Stomach (tissue), 8 donors: ENCODE measurements at regions not wholly inside any gene's neighbourhood (a gene's known extent, or its start where the extent isn't known, plus 50 kb on each side); places are given as distances from the start of the nearest gene placed in this dataset.
"Not testable (repeated sequence)": the region's sequence is repeated elsewhere in the genome, so short reads cannot be mapped to it uniquely, and the experiment has no call there.

ENCODE experiments used
- DNase-seq, 2 donors: peaks; one replicate each; pipeline versions ENCODE4 v3.0.0 to v3.0.0-alpha.2; 2013 to 2019
- H3K27ac ChIP-seq, 5 donors: fragments of 200-600 bp in 4 of 5; sonication (generic) in 4 of 5; one replicate each; pipeline ENCODE4 v1.5.1; 2013 to 2019; ENCODE audit warnings: mild to moderate bottlenecking in 1 of 5, moderate library complexity in 1 of 5
- H3K27me3 ChIP-seq, 3 donors: fragments of 200-600 bp; sonication (generic); one replicate each; pipeline ENCODE4 v1.5.1; 2017 to 2019; ENCODE audit warnings: mixed run types in 1 of 3
- H3K36me3 ChIP-seq, 4 donors: fragments of 200-600 bp; sonication (generic); 1 replicate in 3 of 4; 2 replicates in 1 of 4; pipeline ENCODE4 v1.5.1; 2016 to 2019
- H3K4me1 ChIP-seq, 4 donors: fragments of 200-600 bp; sonication (generic); one replicate each; pipeline ENCODE4 v1.5.1; 2016 to 2019
- H3K4me3 ChIP-seq, 4 donors: fragments of 200-600 bp; sonication (generic) in 3 of 4; one replicate each; pipeline ENCODE4 v1.5.1; 2016 to 2019; ENCODE audit warnings: mild to moderate bottlenecking in 1 of 4
- H3K9me3 ChIP-seq, 4 donors: fragments of 200-600 bp; sonication (generic); one replicate each; pipeline ENCODE4 v1.5.1; 2016 to 2019
- CTCF ChIP-seq, 7 experiments: fragments of 450-650 bp in 4 of 7; fragments of 200-600 bp in 3 of 7; sonication (generic) in 3 of 7; IDR thresholded peaks; one replicate each; pipeline ENCODE4 v1.5.1; 2016 to 2019; ENCODE audit warnings: antibody characterized with exemption in 7 of 7, control low read depth in 2 of 7, mild to moderate bottlenecking in 1 of 7
- whole genome bisulfite sequencing, 5 donors: extraction: QIAGEN DNeasy Blood & Tissue Kit in 3 of 5; methylation state at CpG; one replicate each; pipeline versions ENCODE4 v1.1.5 to v1.1.7; 2013 to 2018; 5-methylcytosine and 5-hydroxymethylcytosine counted together
- intact Hi-C: fragments of 100-400 bp; cut with DNase I; formaldehyde crosslinking; loops from one replicate; pipeline ENCODE4 v1.15.1; 2023; ENCODE audit warnings: low total_unique reads
- donor health status: healthy with polysubstance abuse.
- donor health status: Bipolar disorder and iron deficiency.
- donor health status: healthy.

GRCh38 chr20:29516847-29517246, 1740.6 kb upstream of the DEFB115 start:
- intact Hi-C loops, H3K4me1 ChIP-seq, H3K4me3 ChIP-seq, DNase-seq, H3K27me3 ChIP-seq, H3K27ac ChIP-seq, H3K36me3 ChIP-seq: not testable (repeated sequence)
- 54 to 63% (median 55%) methylated on average over 5 of the region's 5 CpGs for WGBS, 5 donors
- H3K9me3 ChIP-seq = peaks cover 7 to 29% (median 25%) of the 10 kb centered on the region in 4 donors

GRCh38 chr20:29519610-29520241, 1737.7 kb upstream of the DEFB115 start:
- H3K4me1 ChIP-seq, intact Hi-C loops, H3K4me3 ChIP-seq, DNase-seq, H3K27ac ChIP-seq, H3K36me3 ChIP-seq, H3K27me3 ChIP-seq: not testable (repeated sequence)
- 40 to 52% (median 44%) methylated on average over 5 of the region's 5 CpGs for WGBS, 5 donors
- peak in 2 of 7 experiments; percentile 19 to 27 for TF ChIP-seq CTCF (IDR thresholded peaks at IDR 0.05)
- H3K9me3 ChIP-seq = peaks cover 2 to 13% (median 11%) of the 10 kb centered on the region in 4 donors

GRCh38 chr20:29533566-29534177, 1723.8 kb upstream of the DEFB115 start:
- intact Hi-C loops, H3K4me3 ChIP-seq, H3K9me3 ChIP-seq, DNase-seq, H3K27ac ChIP-seq, H3K36me3 ChIP-seq, H3K4me1 ChIP-seq, H3K27me3 ChIP-seq: not testable (repeated sequence)
- 37 to 50% (median 45%) methylated on average over 4 of the region's 4 CpGs for WGBS, 5 donors

- WGBS, 5 donors = 38 to 76% (median 62%) methylated on average over 27 to 44 of the region's 44 CpGs
- intact Hi-C loops, H3K4me3 ChIP-seq, DNase-seq, H3K27ac ChIP-seq, H3K36me3 ChIP-seq, H3K9me3 ChIP-seq, H3K4me1 ChIP-seq: not testable (repeated sequence)
- H3K27me3 ChIP-seq = peaks cover 0 to 14% (median 0%) of the 10 kb centered on the region in 3 donors
Observed at GRCh38 chr20:29566901-29567635, 1690.4 kb upstream of the DEFB115 start.

GRCh38 chr20:29567671-29568070, 1689.8 kb upstream of the DEFB115 start:
- H3K27ac ChIP-seq, DNase-seq, intact Hi-C loops, H3K4me3 ChIP-seq, H3K36me3 ChIP-seq, H3K4me1 ChIP-seq, H3K9me3 ChIP-seq: not testable (repeated sequence)
- 35 to 68% (median 45%) methylated on average over 18 to 23 of the region's 23 CpGs for WGBS, 5 donors
- H3K27me3 ChIP-seq = peaks cover 0 to 14% (median 0%) of the 10 kb centered on the region in 3 donors

- WGBS, 5 donors = 58 to 81% (median 63%) methylated on average over 3 to 5 of the region's 5 CpGs
- H3K4me3 ChIP-seq, intact Hi-C loops, DNase-seq, H3K9me3 ChIP-seq, H3K27ac ChIP-seq, H3K36me3 ChIP-seq, H3K4me1 ChIP-seq: not testable (repeated sequence)
- peaks cover 0 to 14% (median 0%) of the 10 kb centered on the region in 3 donors for H3K27me3 ChIP-seq
Observed at GRCh38 chr20:29570126-29570525, 1687.3 kb upstream of the DEFB115 start.

GRCh38 chr20:29589530-29589929, 1667.9 kb upstream of the DEFB115 start:
- H3K36me3 ChIP-seq, H3K4me3 ChIP-seq, H3K4me1 ChIP-seq, intact Hi-C loops, H3K27me3 ChIP-seq, DNase-seq, H3K27ac ChIP-seq, H3K9me3 ChIP-seq: not testable (repeated sequence)
- WGBS, 5 donors = 58 to 88% (median 69%) methylated on average over 2 of the region's 2 CpGs

- DNase-seq, H3K4me3 ChIP-seq, H3K27me3 ChIP-seq, H3K36me3 ChIP-seq, H3K4me1 ChIP-seq, H3K27ac ChIP-seq, intact Hi-C loops, H3K9me3 ChIP-seq: not testable (repeated sequence)
- WGBS, 5 donors = 0 to 28% (median 7%) methylated on average over 1 of the region's 1 CpG
Observed at GRCh38 chr20:29604163-29604562, 1653.3 kb upstream of the DEFB115 start.

- 49 to 59% (median 56%) methylated on average over 3 of the region's 3 CpGs for WGBS, 5 donors
- H3K27ac ChIP-seq, H3K9me3 ChIP-seq, intact Hi-C loops, DNase-seq, H3K4me3 ChIP-seq, H3K27me3 ChIP-seq, H3K36me3 ChIP-seq, H3K4me1 ChIP-seq: not testable (repeated sequence)
Observed at GRCh38 chr20:29606171-29606570, 1651.3 kb upstream of the DEFB115 start.

- H3K27ac ChIP-seq, H3K4me3 ChIP-seq, H3K27me3 ChIP-seq, H3K9me3 ChIP-seq, H3K4me1 ChIP-seq, H3K36me3 ChIP-seq, intact Hi-C loops, DNase-seq: not testable (repeated sequence)
- WGBS, 5 donors = 66 to 100% (median 91%) methylated on average over 1 of the region's 1 CpG
Observed at GRCh38 chr20:29629395-29629794, 1628.1 kb upstream of the DEFB115 start.
